ENCODE measurements at regions not wholly inside any gene's neighbourhood (a gene's known extent, or its start where the extent isn't known, plus 50 kb on each side); places are given as distances from the start of the nearest gene placed in this dataset.

DNA sequence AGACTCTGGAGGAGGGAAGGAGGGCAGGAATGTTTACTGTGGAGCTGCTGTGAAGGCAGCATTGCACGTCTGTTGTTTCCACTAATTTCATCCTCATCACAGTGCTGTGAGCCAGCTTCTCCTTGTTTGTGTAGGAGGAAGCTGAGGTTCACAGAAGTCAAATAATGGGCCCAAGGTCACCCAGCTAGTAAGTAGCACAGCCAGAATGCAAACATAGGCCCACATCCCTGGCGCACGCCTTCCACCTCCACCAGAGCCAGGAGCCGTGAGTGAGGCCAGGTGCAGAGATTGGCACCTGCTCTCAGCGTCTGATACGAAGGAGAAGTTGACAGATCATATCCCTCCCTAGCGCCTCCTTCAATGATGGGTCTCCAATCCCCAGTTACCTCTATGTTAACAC, 93.6 kb downstream of the HTR5A start:
- peaks cover 10% of the 10 kb centered on the region for H3K4me1 ChIP-seq (ENCODE audit: control insufficient read depth, insufficient read depth, low read length, poor library complexity, severe bottlenecking)
- no peaks in the 10 kb centered on the region for H3K36me3 ChIP-seq (ENCODE audit: control insufficient read depth, insufficient read depth, low read length)
- H3K4me3 ChIP-seq (ENCODE audit: extremely low read depth, insufficient read depth, low read length, poor library complexity, severe bottlenecking) = no peak overlapping the region
- no peak overlapping the region for H3K27ac ChIP-seq (ENCODE audit: low read depth, low read length, severe bottlenecking)
- H3K9me3 ChIP-seq (ENCODE audit: control insufficient read depth, low read length) = no peaks in the 10 kb centered on the region
- 83 to 92% methylated on average over 6 to 7 of the region's 7 CpGs for WGBS, 2 experiments (ENCODE audit: insufficient coverage in 2 of 2)

DNA sequence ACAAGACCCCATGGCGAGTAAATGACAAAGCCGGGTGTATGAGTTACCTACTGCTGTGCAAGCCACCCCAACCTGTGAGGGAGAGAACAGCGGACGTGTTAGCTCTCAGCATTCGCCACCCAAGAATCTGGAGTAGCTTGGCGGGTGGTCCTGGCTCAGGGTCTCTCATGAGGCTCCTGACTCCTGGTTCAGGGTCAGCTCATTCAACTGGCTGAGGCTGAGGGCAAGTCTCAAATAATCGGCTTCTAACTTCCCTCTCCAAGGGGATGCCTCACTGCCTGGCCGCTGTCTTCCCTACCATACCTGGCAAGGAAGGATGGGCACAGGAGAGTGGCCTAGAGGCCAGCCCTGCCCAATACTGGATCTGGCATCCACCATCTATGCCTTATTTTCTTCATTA, 94.2 kb downstream of the HTR5A start:
- Histone ChIP-seq H3K9me3 (ENCODE audit: control insufficient read depth, low read length) (no peaks in the 10 kb centered on the region), H3K36me3 (ENCODE audit: control insufficient read depth, insufficient read depth, low read length) (no peaks in the 10 kb centered on the region), H3K27ac (ENCODE audit: low read depth, low read length, severe bottlenecking) (no peak overlapping the region), H3K4me3 (ENCODE audit: extremely low read depth, insufficient read depth, low read length, poor library complexity, severe bottlenecking) (no peak overlapping the region), H3K4me1 (ENCODE audit: control insufficient read depth, insufficient read depth, low read length, poor library complexity, severe bottlenecking) (peaks cover 10% of the 10 kb centered on the region)
- 86 to 88% methylated on average over 5 to 8 of the region's 8 CpGs for WGBS, 2 experiments (ENCODE audit: insufficient coverage in 2 of 2)

- H3K4me1 ChIP-seq (ENCODE audit: control insufficient read depth, insufficient read depth, low read length, poor library complexity, severe bottlenecking) = peaks cover 10% of the 10 kb centered on the region
- H3K4me3 ChIP-seq (ENCODE audit: extremely low read depth, insufficient read depth, low read length, poor library complexity, severe bottlenecking) = no peak overlapping the region
- no peaks in the 10 kb centered on the region for H3K36me3 ChIP-seq (ENCODE audit: control insufficient read depth, insufficient read depth, low read length)
- H3K9me3 ChIP-seq (ENCODE audit: control insufficient read depth, low read length) = no peaks in the 10 kb centered on the region
- WGBS, 2 experiments (ENCODE audit: insufficient coverage in 2 of 2) = 85 to 90% methylated on average over 8 to 10 of the region's 11 CpGs
- H3K27ac ChIP-seq (ENCODE audit: low read depth, low read length, severe bottlenecking) = no peak overlapping the region
Measured at GRCh38 chr7:155166108-155166507, 96.0 kb downstream of the HTR5A start.

DNA sequence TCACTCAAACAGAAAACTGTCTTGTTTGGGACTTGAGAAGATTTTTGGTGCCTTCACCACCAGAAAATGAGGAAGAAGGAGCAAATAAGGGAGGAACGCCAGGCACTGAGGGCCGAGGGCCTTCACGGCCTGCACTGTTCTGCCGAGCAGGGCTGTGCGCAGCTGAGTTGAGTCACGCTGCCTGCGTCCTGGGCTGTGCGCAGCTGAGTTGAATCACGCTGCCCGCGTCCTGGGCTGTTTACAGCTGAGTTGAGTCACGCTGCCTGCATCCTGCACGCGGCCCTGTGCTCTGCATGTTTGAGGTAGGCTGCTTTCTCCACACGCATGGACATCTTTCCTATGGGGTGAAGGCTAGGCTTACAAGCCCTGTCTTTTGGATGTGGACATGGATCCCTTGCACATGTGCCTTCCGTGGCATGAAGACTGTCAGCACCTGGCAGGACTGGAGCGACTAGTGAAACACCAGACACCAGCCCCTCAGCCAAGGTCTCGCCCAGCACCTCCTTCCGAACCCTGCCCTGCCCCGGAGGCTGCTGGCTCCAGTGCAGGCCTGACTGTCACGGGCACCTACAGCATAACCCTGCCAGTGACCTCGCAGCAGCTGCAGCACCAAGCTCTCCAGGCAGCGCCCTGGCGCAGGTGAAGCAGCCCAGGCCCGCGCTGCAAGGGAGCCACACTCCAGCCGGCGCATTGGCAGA, 96.7 kb downstream of the HTR5A start:
- 76 to 81% methylated on average over 27 to 28 of the region's 28 CpGs for WGBS, 2 experiments (ENCODE audit: insufficient coverage in 2 of 2)
- Histone ChIP-seq H3K27ac (ENCODE audit: low read depth, low read length, severe bottlenecking) (no peak overlapping the region), H3K36me3 (ENCODE audit: control insufficient read depth, insufficient read depth, low read length) (no peaks in the 10 kb centered on the region), H3K4me1 (ENCODE audit: control insufficient read depth, insufficient read depth, low read length, poor library complexity, severe bottlenecking) (peaks cover 10% of the 10 kb centered on the region), H3K9me3 (ENCODE audit: control insufficient read depth, low read length) (no peaks in the 10 kb centered on the region), H3K4me3 (ENCODE audit: extremely low read depth, insufficient read depth, low read length, poor library complexity, severe bottlenecking) (no peak overlapping the region)

DNA sequence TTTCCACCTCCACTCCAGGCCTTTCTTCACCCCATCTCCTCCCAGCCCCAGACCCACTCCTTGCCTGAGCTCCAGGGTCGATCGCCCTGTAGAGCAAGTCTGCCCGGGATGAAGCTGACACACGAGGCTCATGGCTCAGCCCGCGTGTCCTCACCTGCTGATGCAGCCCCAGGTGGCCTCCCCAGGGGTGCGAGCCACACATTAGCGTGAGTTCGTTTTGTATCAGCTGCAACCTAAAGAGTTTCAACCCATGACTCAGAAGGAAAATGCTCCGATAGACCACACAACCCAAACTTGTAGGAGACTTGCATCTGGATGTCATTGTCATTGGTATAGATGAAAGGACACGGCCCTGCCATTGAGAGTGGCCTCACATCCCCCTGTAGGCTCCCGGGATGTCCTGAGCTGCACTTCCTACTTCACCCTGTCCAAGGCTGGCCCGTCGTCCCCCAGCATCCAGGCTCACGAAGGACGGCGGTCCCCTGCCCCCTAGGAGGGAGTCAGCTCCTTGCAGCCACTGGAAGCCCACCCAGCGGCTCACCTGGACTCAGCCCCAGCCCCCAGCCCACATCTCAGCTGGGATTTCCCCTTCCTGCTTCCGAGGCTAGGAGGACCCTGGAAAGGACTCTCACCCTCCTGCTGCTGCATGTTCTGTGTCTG, 97.7 kb downstream of the HTR5A start:
- no peaks in the 10 kb centered on the region for H3K36me3 ChIP-seq (ENCODE audit: control insufficient read depth, insufficient read depth, low read length)
- no peaks in the 10 kb centered on the region for H3K9me3 ChIP-seq (ENCODE audit: control insufficient read depth, low read length)
- no peak overlapping the region for H3K27ac ChIP-seq (ENCODE audit: low read depth, low read length, severe bottlenecking)
- 83 to 87% methylated on average over 6 to 16 of the region's 19 CpGs for WGBS, 2 experiments (ENCODE audit: insufficient coverage in 2 of 2)
- H3K4me1 ChIP-seq (ENCODE audit: control insufficient read depth, insufficient read depth, low read length, poor library complexity, severe bottlenecking) = peaks cover 10% of the 10 kb centered on the region
- no peak overlapping the region for H3K4me3 ChIP-seq (ENCODE audit: extremely low read depth, insufficient read depth, low read length, poor library complexity, severe bottlenecking)

DNA sequence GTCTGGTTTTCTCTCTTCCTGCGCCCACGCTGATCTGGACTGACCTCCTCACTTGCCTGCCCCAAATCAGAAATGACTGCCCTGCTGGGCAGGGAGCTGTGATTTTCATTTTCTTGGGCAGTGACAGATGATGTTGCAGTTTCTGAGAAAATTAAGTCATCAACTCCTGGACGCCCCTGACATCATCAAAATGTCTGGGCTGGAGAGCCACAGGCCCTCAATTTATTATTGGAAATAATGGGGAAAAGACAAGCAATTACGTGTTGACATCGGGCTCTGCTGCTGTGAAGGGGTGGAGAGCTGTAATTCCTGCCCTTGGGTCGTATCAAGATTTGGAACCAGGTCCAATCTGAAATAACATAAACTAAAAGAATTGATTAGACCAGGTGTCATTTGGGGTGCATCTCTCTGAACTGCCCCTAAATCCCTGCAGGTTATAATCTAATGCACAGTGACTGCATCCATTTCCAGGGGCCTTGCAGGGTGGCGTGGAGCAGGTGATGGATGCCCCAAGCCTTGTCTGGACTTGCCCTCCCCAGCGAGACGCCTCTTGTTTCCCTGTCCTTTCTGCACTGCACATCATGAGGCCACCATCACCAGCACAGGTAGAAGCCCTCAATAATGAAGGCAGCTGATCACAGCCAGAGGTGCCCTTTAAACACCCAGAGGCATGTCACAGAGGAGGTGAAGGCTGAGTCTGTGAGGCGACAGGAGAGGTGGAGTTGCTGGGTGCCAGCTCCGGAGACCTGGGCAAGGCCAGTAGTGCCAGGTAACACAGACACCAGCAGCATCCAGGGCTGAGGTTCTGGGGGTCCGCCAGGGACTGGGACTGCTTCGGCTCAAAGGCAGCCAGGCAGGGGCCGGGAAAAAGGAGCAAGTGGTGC, 98.7 kb downstream of the HTR5A start:
- peaks cover 10% of the 10 kb centered on the region for H3K4me1 ChIP-seq (ENCODE audit: control insufficient read depth, insufficient read depth, low read length, poor library complexity, severe bottlenecking)
- no peaks in the 10 kb centered on the region for H3K36me3 ChIP-seq (ENCODE audit: control insufficient read depth, insufficient read depth, low read length)
- no peaks in the 10 kb centered on the region for H3K9me3 ChIP-seq (ENCODE audit: control insufficient read depth, low read length)
- no peak overlapping the region for H3K4me3 ChIP-seq (ENCODE audit: extremely low read depth, insufficient read depth, low read length, poor library complexity, severe bottlenecking)
- 87 to 96% methylated on average over 10 to 14 of the region's 14 CpGs for WGBS, 2 experiments (ENCODE audit: insufficient coverage in 2 of 2)
- no peak overlapping the region for H3K27ac ChIP-seq (ENCODE audit: low read depth, low read length, severe bottlenecking)

- Histone ChIP-seq H3K9me3 (ENCODE audit: control insufficient read depth, low read length) (no peaks in the 10 kb centered on the region), H3K36me3 (ENCODE audit: control insufficient read depth, insufficient read depth, low read length) (no peaks in the 10 kb centered on the region), H3K4me3 (ENCODE audit: extremely low read depth, insufficient read depth, low read length, poor library complexity, severe bottlenecking) (no peak overlapping the region), H3K4me1 (ENCODE audit: control insufficient read depth, insufficient read depth, low read length, poor library complexity, severe bottlenecking) (peaks cover 10% of the 10 kb centered on the region), H3K27ac (ENCODE audit: low read depth, low read length, severe bottlenecking) (no peak overlapping the region)
- WGBS, 2 experiments (ENCODE audit: insufficient coverage in 2 of 2) = 80 to 90% methylated on average over 9 to 13 of the region's 13 CpGs
Measured at GRCh38 chr7:155169498-155170065, 99.5 kb downstream of the HTR5A start.

DNA sequence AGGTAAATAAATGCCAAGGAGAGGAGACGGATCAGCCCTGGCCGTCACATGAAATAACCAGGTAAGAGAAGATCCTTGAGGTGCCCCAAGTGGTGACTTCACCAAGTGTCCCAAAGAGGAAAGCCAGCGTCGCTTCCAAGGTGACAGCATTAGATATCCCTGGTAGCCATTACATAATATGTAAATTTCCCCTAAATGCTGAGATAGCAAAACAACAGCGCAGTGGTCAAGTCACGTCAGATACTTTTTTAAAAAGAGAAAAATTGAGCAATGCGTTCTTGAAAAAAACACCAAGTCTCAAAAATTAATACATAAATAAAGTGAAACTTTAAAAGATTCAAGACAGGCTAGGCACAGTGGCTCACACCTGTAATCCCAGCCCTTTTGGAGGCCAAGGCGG, 100.2 kb downstream of the HTR5A start:
- no peaks in the 10 kb centered on the region for H3K9me3 ChIP-seq (ENCODE audit: control insufficient read depth, low read length)
- no peak overlapping the region for H3K27ac ChIP-seq (ENCODE audit: low read depth, low read length, severe bottlenecking)
- 77 to 82% methylated on average over 5 of the region's 8 CpGs for WGBS, 2 experiments (ENCODE audit: insufficient coverage in 2 of 2)

GRCh38 chr7:155172141-155172540, 102.0 kb downstream of the HTR5A start:
- H3K4me3 ChIP-seq (ENCODE audit: extremely low read depth, insufficient read depth, low read length, poor library complexity, severe bottlenecking) = no peak overlapping the region
- no peaks in the 10 kb centered on the region for H3K9me3 ChIP-seq (ENCODE audit: control insufficient read depth, low read length)
- no peak overlapping the region for H3K27ac ChIP-seq (ENCODE audit: low read depth, low read length, severe bottlenecking)
- peaks cover 7% of the 10 kb centered on the region for H3K4me1 ChIP-seq (ENCODE audit: control insufficient read depth, insufficient read depth, low read length, poor library complexity, severe bottlenecking)
- WGBS, 2 experiments (ENCODE audit: insufficient coverage in 2 of 2) = 93% methylated on average over 2 to 5 of the region's 5 CpGs
- no peaks in the 10 kb centered on the region for H3K36me3 ChIP-seq (ENCODE audit: control insufficient read depth, insufficient read depth, low read length)

More for the DNA sequence above, 100.2 kb downstream of the HTR5A start:
- H3K4me3 ChIP-seq (ENCODE audit: extremely low read depth, insufficient read depth, low read length, poor library complexity, severe bottlenecking) = no peak overlapping the region
- no peaks in the 10 kb centered on the region for H3K36me3 ChIP-seq (ENCODE audit: control insufficient read depth, insufficient read depth, low read length)
- peaks cover 10% of the 10 kb centered on the region for H3K4me1 ChIP-seq (ENCODE audit: control insufficient read depth, insufficient read depth, low read length, poor library complexity, severe bottlenecking)

DNA sequence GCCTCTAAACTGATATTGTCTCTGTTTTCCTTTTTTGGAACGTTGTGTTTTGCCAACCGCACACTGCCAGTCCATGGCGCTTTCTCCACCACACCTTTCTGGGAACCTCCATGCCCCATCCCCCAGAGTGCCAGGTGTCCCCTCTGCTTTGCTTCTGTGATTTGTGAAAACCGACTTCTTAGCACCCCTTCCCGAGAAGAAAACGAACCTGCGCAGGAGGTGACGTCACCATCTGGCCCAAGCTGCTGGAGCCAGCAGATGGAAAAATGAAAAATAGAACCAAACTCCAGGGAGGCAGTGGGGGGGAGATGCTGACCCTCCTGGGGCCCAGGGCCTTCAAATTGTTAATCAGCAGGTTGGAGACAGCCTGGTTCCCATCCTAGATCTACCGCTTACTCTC, 103.8 kb downstream of the HTR5A start:
- WGBS, 2 experiments (ENCODE audit: insufficient coverage in 2 of 2) = 84 to 86% methylated on average over 8 to 9 of the region's 9 CpGs
- no peaks in the 10 kb centered on the region for H3K9me3 ChIP-seq (ENCODE audit: control insufficient read depth, low read length)
- H3K36me3 ChIP-seq (ENCODE audit: control insufficient read depth, insufficient read depth, low read length) = no peaks in the 10 kb centered on the region

More for the DNA sequence above, 103.8 kb downstream of the HTR5A start:
- Histone ChIP-seq H3K27ac (ENCODE audit: low read depth, low read length, severe bottlenecking) (no peak overlapping the region), H3K4me1 (ENCODE audit: control insufficient read depth, insufficient read depth, low read length, poor library complexity, severe bottlenecking) (no peaks in the 10 kb centered on the region), H3K4me3 (ENCODE audit: extremely low read depth, insufficient read depth, low read length, poor library complexity, severe bottlenecking) (no peak overlapping the region)
